ENCODE measurements at regions not wholly inside any gene's neighbourhood (a gene's known extent, or its start where the extent isn't known, plus 50 kb on each side); places are given as distances from the start of the nearest gene placed in this dataset.
A peak's percentile ranks its signal among the peaks of the same experiment; 100 is the strongest.

DNA sequence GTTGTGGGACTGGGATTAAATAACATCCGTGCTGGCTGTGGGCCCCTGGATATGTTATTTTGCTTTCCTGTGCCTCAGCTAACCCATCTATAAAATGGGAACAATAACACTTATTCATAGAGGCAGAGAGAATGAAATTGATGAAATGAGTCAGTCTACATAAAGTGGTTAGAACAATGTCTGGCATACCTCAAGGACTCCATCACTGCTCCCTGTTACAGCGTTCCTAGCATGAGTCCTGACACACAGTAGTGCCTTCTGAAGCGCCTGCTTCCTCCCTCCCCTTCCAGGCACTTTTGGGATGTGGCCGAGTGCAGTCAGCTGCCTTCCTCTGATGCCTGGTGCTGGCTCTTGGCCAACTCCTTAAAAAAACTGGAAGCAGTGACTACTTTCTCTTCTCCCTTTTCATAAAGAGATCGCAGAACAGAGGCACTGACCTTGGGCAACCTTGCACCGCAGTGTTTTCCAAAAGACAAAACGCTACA, 108.4 kb upstream of the ZMIZ1 start:
- no peak for DNase-seq

DNA sequence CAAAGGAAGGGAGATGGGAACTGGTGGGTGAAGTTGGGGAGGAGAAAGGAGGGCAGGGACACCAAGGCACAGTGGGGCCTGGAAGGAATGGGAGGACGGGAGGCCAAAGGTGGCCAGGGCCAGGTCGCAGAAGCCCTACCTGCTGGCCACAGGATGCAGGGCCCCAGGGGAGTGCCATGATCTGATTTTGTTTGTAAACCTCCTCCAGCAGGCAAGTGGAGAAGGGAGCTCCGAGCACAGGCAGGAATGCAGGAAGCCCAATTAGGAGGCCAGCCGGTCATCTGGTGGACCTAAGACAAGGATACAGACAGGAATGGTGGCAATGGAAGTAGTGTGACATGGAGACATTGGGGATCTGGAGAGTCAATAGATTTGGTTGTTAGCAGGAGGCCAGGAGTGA, 107.0 kb upstream of the ZMIZ1 start:
- no peak for DNase-seq

DNA sequence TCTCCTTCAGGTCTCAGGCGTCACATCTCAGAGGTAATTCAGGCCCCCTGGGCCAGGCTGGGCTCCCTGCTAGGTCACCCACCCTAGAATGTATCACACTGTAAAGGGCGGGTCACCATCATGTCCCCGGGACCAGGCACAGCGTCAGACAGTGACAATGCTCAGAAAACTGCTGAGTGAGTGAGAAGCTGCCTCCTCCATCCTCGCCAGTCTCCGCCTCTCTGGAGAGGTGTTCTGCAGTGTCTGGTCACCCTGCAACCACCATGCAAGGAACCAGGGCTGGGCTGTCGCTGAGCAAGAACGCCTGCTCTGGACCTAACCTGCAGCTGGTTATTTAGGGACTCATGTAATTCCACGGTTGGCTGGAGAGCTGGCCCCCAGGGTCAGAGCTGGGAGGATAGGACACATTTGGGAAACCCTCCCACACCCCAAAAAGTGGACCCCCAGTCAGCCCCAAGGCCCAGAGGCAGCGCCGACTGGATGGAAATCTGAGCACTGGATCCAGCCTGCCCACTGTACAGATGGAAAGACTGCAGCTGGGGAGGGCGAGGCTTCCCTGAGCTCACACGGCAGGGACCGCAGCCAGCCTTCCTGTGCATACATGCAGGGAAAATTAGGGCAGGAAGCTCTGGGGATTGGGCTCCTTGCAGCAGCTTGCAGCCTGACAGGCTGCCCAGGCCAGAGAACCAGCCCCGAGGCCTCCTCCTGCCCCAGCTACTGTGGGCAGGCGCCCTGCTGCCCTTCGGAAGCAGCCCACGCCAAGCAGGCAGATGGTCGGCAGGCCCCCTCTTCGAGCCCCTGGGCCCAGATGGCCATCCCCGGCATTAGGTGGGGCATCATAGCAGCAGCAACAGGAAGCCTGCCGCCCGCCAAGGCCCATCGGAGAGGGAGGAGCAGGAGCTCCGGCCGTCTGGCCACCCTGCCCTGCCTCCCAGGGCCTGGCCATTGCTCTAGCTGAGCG, 105.4 kb upstream of the ZMIZ1 start:
- DNase-seq = no peak

DNA sequence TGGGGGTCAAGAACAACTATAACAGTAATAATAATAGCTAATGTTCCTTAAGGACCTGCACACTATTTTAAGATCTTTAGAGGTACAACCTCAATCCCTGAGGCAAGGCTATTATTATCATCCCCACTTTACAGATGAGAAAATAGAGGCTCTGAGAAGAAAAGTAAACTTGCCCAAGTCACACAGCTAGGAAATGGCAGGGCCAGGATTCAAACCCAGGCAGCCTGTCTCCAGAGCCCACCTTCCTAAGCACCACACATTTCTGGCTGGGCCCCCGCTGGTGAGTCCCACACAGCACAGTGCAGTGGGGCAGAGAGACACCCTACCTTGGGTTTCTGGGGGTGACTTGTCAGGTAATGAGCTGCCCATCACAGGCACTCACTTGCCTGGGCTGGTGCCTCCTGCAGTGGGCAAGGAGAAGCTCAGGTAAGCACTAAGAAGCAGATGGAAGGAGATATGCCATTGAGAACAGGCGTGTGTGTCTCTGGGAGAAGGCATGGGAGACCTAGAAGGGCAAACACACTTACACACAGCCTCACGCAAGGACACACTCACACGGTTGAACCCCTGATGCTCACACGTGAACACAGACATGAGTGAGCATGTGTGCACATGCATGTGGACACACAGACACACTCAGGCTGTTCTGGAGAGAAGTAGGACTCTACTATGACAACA, 104.4 kb upstream of the ZMIZ1 start:
- DNase-seq = no peak

DNA sequence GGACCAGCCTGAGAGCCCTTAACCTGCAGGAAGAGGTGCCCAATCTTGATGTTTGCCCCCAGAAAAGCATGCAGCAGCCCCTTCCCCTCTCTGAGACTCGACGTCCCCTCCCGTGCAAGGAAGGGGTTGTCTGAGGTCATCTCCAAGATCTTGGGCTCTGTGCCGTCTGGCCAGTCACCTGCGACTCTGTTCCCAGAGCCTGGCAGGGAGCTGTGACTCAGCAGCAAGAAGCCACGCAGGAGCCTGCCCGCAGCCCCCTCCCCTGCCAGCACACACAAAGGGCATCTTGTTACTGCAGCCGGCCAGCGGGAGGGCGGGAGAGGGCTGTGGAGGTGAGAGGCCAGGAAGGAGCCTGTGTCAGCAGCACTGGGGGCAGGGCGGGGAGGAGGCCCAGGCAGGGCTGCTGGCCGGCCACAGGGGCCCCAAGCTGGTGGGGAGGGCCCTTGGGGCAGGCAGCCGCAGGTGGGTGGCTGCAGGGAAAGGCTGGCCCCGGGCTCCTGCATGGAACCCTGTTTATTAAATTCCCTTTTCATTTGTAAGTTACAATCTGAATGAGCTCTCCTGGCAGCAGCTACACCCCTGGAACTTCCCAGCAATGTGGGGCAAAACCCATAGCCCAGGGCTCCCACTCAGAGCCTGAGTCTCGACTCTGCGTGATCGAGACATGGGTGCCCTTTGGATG, 103.7 kb upstream of the ZMIZ1 start:
- peak in 1 of 2 donors; percentile 11 for DNase-seq

DNA sequence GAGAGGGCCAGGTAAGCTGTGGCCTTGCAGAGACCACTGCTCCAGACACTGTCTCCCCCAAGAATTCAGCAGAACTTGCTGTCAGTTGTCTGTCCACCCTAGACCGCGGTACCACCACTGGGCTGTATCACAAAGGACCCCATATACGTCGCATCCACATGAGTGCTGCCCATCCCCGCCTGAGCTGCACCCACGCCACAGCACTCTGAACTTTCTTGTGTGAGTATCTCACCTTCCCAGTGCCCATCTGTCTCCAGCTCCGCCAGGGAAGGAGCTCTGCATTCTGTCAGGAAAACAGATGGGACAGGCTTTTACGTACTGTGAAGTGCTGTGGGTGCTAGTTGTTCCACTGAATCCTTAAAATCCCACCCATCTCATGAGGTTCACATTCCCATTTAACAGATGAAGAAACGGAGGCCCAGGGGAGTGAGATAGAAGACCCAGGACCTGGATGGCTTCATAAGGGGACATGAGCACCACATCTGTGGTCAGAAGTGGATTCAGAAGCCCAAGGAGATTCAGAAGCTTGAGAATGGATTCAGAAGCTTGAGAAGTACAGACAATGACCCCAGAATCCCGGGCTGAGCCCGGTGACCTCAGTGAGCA, 102.5 kb upstream of the ZMIZ1 start:
- no peak for DNase-seq

DNA sequence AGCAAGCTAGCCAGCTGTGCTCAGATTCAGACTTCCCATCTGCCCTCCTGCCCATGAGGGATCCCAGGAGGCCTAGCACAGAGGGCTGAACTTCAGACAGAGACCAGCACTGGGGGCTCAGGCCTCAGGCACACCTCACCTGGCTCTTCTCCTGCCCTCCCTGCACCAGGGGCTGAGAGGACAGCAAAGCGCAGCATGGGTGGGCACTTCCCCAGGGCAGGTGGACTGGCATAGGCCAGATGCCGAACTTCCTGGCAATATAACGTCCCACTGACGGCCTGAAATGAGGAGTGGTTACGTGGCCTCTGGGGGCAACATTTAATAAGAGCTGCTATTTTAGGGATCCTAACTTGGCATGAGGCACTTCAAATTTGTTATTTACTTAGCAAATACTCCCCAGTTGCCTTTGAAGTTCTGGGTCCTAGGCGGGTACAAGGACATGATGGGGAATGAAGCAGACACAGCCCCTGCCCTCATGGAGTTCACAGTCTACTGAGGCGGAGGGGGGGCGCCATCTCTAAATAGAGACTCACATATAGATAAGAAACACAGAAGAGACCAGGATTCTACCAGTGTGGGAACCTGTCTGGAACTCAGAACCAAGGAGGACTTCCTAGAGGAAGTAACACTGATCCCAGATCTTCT, 101.8 kb upstream of the ZMIZ1 start:
- no peak for DNase-seq

DNA sequence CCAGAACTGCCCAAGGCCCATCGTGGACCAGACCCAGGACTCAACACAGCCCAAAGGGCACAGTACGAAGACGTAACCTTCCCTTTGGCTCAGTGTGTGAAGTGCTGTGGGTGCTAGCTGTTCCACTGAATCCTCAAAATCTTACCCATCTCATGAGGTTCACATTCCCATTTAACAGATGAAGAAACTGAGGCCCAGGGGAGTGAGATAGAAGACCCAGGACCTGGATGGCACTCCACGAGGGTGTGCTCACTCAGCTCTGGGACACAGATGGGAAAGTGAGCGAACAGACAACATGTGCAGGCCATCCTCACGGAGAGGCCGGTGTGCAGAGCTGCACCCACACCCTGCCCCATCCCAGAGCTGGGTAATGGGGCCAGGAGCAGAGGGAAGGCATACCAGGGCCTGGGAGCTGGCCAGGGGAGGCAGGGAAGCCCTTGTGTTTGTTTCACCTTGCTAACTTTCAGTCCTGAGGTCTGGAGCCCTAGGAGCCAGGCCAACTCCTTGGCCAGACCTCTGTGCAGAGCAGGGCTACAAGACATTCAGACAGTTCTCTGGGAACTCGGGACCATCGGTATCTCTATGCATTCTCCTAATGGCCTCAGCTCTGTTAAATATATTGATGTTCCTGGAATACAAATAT, 100.3 kb upstream of the ZMIZ1 start:
- no peak for DNase-seq

DNA sequence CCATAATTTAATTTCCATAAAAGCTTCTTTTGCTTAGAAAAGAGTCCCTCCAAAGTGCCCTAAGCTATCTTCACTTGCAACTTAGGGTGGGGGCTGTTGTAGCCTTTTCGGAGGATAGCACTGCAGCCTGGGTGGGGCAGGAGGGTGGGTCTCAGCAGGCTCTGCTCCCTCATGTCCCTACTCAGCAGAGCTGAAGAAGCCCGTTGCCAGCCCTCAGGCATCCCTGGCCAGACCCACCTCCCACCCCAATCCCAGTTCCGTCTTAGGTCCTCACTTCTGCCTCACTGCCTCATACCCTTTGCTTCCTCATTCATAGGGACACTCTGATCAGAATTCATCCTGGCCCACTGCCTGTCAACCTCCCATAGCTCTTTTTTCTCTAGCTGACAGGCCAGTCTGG, 99.8 kb upstream of the ZMIZ1 start:
- no peak for DNase-seq

DNA sequence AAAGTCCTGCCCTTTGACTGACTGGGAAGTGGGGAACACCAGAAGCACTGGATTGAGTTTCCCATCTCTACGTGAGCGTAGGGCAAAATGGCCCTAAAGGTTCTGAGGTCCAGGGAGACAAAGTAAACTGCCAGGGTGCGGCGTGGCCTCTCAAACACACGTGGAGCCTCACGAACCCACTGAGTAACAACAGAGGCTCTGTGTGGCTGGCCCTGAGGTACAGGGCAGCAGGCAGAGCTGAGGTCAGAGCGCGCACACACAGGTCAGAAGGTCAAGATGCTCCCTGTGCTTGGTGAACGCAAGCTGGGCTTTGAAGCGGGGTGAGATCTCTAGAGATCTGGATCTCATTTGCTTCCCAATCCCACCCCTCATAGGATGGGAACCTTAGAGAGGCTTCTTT, 99.0 kb upstream of the ZMIZ1 start:
- no peak for DNase-seq

DNA sequence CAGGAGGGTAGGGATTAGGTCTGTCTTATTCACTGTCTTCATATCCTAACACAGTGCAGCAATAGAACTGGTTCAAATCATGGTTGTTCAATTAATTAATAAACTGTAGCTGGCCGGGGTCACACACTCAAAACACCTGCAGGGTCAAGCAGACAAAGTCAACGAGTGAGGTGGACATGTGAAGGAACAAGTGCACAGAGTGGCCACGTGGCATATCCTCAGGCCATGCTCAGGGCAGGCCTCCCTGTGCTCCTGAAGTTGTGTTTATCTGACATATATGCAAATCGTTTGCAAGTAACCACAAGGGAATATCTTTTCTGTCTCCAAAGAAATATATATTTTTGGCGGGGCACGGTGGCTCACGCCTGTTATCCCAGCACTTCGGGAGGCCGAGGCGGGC, 98.5 kb upstream of the ZMIZ1 start:
- DNase-seq = no peak

DNA sequence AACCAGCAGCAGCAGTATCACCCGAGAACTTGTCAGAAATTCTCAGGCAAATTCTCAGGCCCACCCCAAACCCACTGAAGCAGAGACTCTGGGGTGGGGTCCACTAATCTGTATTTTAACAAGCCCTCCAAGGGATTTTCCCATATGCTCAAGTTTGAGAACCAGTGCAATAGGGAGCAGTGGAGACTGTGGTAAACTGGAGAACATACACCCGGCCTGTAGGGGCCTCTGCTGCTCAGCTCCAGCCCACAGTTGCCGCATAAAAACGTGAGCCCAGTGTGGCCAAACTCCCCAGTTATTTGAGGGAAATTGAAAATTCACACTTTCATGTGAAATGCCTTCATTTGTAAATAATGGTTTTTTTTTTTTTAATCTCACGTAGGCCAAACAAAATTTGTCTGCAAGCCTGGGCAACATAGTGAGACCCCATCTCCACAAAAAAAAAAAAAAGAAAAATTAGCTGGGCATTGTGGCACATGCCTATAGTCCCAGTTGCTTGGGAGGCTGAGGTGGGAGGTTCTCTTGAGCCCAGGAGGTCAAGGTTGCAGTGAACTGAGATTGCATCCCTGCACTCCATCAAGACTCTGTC, 97.6 kb upstream of the ZMIZ1 start:
- DNase-seq = no peak

DNA sequence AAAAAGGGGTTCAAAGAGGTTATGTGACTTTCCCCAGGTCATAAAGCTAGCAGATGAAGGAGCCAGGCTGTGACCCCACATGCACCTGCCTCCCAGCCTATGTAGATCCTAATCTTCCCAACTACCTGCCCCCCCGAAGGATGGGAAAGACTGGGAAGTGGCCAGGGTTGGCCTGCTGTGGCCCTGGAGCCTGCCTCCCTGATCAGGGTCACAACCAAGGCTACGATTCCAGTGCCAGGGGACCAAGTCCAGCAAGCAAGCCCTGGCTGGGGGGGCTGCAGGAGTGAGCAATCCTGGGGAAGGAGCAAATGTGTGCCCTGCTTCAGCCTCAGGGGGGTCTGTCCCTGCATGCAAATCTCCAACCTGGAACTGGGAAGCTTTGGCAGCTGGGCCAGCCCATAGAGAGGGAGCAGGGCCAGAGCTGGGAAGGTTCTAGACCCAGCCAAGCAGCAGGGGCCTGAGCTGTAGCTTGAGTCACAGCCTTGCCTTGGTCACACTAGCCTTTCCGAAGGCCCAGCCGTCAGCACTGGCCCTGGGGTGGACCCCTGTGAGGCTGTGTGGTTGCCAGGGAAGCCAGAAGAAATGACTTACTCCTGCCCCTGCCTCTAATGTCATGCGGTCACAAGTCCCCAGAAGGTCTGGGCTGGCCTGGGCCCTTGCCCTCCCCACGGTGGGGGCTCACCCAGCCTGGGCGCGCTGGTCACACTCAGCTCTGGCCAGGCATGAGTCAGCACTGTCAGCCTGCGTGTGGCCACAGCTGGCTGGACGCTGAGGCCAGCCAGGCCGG, 96.4 kb upstream of the ZMIZ1 start:
- DNase-seq = no peak

DNA sequence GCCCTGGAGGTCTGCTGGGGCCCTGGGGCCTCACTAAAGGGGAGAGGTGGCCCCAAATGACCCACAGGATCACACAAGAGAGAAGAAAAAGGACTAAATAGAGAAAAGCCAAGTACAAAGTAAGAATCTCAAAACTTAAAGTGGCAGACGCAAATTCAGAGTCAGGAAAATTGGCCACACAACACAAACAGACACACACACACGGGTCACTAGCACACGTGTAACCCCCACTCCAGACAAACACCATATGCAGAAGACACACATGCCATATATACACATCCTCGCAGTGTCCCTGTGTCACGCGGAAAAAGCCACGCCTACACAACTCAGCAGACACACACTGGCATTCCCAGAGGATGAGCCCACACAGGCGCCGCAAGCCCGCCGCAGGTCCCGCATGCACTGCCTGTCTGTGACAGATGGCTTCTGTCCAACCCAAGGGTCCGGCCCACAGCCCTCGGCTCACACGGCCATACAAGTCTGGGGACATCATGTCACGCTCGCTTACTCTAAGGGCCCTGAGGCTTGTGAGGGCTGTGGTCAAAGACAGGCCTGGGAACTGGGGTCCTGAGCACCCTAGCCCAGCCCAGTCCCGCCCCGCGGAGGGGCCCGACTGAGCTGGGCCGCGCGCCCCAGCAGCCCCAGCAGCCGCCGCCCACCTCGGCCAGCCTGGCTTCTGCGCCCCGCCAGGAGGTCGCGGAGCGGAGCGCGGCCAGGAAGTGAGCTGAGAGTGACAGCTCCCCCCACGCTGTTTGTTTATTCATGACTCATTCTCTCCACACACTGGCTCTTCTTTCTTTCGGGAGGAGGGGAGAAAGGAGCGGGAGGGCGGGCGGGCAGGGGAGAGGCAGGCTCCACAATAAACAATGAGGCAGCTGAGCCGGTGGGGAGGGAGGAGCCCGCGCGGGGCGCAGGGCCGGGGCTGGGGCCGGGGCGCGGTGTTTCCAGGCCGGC, 95.5 kb upstream of the ZMIZ1 start:
- peak; percentile 86 to 95 for DNase-seq

DNA sequence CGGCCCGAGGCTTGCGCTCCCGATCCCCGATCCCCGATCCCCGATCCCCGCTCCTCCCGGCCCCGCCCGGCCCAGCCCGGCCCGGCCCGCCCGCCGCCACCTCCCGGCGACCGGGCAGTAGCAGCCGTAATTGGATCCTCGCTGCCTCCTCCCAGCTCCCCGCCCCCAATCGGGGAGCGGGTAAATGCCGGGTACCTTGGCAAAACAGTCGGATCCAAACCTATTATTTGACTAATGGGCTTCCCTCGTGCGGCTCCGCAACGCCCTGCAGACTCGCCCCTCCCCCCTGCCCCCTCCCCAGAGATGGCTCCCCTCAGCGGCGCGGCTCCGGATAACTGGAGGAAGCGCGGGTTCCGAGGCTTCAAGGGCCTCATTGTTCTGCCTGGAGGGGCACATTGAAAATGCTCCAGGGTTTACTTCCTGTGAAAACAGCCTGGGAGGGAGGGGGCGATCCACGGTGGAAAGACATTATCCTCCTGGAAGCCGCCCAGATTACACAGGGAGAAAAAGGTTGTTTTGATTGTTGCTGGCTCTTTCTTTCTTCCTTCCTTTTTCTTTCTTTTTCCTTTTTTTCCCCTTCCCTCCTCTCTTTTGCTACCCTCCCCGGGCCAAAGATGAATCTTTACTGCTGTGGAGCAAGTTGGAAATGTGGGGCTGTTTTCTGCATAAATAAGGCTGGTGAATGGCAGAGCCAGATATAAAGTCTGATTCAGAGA, 94.7 kb upstream of the ZMIZ1 start:
- DNase-seq = peak in 1 of 2 donors; percentile 74

DNA sequence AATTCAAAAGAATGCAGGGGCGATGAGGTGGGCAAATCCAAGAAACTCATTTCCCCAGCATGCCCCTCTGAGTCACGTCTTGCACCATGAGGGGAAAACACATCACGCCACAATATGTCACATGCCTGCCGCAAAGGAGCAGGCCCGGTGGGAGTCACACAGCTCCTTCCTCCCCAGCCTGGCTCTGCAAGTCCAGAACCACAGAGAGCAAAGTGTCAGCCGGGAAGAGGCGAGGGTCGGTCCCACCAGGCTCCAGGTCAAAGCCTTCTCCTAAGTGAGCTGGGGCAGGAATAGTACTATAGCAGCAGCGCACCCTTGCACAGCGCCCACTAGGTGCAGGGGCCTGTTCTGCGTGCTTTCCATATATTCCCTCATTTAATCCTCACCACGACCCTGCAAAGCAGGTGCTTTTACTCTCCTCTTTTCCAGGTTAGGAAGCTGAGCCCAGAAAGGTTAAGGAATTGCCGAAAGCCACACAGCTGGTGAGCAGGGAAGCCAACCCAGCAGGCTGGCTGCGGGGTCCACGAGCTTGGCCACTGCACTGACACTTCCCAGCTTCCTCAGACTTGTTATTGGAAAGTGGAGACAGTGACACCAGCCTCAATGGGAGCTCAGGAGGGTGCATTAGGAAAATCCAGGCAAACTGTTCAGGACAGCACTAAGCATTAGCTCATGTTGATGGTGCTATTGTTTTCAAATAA, 94.0 kb upstream of the ZMIZ1 start:
- peak; percentile 63 to 89 for DNase-seq

DNA sequence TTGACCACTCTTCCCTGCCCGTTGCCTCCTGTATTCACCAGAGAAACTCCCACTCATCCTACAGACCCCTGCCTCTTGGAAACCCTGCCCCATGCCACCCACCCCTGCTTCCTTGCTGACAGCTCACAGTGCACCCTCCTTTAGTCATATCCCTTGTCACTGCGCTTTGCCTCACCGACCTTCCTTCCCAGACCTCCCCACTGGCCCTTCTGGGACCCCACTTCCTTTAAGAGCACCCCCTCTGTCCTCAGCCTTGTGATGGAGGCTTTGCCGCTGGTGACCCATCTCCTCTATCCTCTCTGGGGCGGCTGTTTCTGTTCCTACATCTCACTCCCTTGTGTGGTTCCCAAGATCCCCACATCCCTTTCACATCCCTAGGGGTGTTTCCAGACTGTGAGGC, 92.8 kb upstream of the ZMIZ1 start:
- no peak for DNase-seq
